ENCODE measurements at regions not wholly inside any gene's neighbourhood (a gene's known extent, or its start where the extent isn't known, plus 50 kb on each side); places are given as distances from the start of the nearest gene placed in this dataset.
A peak's percentile ranks its signal among the peaks of the same experiment; 100 is the strongest.

- DNase-seq (ENCODE audit: low read depth), result no peak
- no peak overlapping the region for H3K4me3 ChIP-seq (ENCODE audit: low read length)
- TF ChIP-seq CTCF (conservative IDR thresholded peaks at IDR 0.05; ENCODE audit: low read length), result no peak
Measured at GRCh38 chr15:47376190-47376589, 341.1 kb upstream of the SEMA6D start.

- no peak overlapping the region for H3K4me3 ChIP-seq (ENCODE audit: low read length)
- TF ChIP-seq CTCF (conservative IDR thresholded peaks at IDR 0.05; ENCODE audit: low read length), result no peak
- DNase-seq (ENCODE audit: low read depth), result no peak
Measured at GRCh38 chr15:47377465-47377864, 339.8 kb upstream of the SEMA6D start.

- no peak overlapping the region for H3K4me3 ChIP-seq (ENCODE audit: low read length)
- TF ChIP-seq CTCF (conservative IDR thresholded peaks at IDR 0.05; ENCODE audit: low read length), result no peak
- no peak for DNase-seq (ENCODE audit: low read depth)
Measured at GRCh38 chr15:47378527-47378926, 338.8 kb upstream of the SEMA6D start.

GRCh38 chr15:47383102-47383501, 334.2 kb upstream of the SEMA6D start:
- no peak overlapping the region for H3K4me3 ChIP-seq (ENCODE audit: low read length)
- no peak for DNase-seq (ENCODE audit: low read depth)
- TF ChIP-seq CTCF (conservative IDR thresholded peaks at IDR 0.05; ENCODE audit: low read length), result no peak

- no peak overlapping the region for H3K4me3 ChIP-seq (ENCODE audit: low read length)
- TF ChIP-seq CTCF (conservative IDR thresholded peaks at IDR 0.05; ENCODE audit: low read length), result no peak
- no peak for DNase-seq (ENCODE audit: low read depth)
Measured at GRCh38 chr15:47383801-47384200, 333.5 kb upstream of the SEMA6D start.

GRCh38 chr15:47384341-47384740, 333.0 kb upstream of the SEMA6D start:
- H3K4me3 ChIP-seq (ENCODE audit: low read length), result no peak overlapping the region
- no peak for TF ChIP-seq CTCF (conservative IDR thresholded peaks at IDR 0.05; ENCODE audit: low read length)
- DNase-seq (ENCODE audit: low read depth), result peak; percentile 81

- no peak for DNase-seq (ENCODE audit: low read depth)
- no peak overlapping the region for H3K4me3 ChIP-seq (ENCODE audit: low read length)
- TF ChIP-seq CTCF (conservative IDR thresholded peaks at IDR 0.05; ENCODE audit: low read length), result no peak
Measured at GRCh38 chr15:47384776-47385175, 332.5 kb upstream of the SEMA6D start.
